GM12873 (cell line): ENCODE measurements at regions not wholly inside any gene's neighbourhood (a gene's known extent, or its start where the extent isn't known, plus 50 kb on each side); places are given as distances from the start of the nearest gene placed in this dataset.

ENCODE experiments used
- TF ChIP-seq, protein P1 (sequence below): IDR thresholded peaks from 2 replicates; pipeline ENCODE4 v1.5.1; 2012; ENCODE audit warnings: low read depth, mild to moderate bottlenecking, moderate library complexity, low read length, control low read depth; ENCODE audit not compliant: insufficient read depth; ENCODE audit errors: missing control alignments

- TF ChIP-seq, protein P1, sequence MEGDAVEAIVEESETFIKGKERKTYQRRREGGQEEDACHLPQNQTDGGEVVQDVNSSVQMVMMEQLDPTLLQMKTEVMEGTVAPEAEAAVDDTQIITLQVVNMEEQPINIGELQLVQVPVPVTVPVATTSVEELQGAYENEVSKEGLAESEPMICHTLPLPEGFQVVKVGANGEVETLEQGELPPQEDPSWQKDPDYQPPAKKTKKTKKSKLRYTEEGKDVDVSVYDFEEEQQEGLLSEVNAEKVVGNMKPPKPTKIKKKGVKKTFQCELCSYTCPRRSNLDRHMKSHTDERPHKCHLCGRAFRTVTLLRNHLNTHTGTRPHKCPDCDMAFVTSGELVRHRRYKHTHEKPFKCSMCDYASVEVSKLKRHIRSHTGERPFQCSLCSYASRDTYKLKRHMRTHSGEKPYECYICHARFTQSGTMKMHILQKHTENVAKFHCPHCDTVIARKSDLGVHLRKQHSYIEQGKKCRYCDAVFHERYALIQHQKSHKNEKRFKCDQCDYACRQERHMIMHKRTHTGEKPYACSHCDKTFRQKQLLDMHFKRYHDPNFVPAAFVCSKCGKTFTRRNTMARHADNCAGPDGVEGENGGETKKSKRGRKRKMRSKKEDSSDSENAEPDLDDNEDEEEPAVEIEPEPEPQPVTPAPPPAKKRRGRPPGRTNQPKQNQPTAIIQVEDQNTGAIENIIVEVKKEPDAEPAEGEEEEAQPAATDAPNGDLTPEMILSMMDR = no peak
These were observed 103.9 kb downstream of the GATA3 start for GRCh38 chr10:8158193-8159071.

DNA sequence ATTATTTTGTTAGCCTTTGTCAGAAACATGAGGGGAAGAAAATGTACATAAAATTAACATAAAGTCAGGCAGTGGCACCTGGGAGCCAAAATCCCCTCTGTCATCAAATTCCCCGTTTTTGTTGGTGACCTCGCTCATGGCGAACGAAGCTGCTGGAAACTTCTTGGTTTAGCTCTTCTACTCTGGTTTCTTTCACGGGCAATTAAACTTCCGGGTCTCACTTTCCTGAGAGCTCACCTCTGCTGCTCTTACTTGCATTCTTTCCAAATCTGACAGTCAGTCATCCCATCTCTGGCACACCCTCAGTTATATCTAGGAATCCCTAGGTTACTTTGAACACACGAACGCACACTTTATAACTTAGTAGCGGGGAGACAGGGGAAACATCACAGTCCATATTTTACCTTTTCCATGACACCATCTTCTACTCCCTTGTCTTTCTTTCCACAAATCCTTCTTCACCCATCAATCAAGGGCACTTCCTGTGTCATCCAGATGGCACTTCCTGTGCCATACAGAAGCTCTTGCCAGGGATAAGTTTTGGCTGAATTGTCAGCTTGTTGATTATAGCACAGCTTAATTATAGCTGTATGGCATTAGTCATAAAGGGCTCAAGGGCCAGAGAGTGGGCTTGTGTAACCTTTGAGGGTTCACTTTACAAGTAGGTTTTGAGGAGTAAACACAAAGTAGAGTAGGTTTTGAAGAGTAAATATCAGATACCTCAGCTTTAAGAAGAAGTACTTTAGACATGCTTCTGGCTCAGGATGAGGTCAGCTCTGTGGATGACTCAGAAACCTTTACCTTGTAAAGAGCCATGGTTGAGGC is 105.1 kb downstream of the GATA3 start:
- TF ChIP-seq, protein P1 = no peak

DNA sequence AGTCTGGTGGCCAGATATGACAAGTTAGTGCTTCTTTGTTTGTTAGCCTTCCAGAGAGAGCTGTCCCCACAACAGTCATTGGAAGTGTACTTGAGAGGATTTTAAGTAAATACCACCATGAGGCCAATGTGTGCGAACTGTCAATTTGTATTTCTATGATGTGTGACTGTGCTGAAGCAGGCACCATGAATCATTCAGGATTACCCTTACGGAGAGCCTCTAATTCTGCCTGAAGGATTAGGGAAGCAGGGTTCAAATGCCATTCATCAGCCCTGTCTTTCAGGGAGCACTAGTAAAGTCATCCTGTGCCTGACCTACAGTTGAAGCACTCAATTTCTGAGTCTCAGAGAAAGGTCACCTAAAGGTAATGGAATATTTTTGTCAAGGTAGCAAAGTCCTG is 109.3 kb downstream of the GATA3 start:
- TF ChIP-seq, protein P1 = no peak

DNA sequence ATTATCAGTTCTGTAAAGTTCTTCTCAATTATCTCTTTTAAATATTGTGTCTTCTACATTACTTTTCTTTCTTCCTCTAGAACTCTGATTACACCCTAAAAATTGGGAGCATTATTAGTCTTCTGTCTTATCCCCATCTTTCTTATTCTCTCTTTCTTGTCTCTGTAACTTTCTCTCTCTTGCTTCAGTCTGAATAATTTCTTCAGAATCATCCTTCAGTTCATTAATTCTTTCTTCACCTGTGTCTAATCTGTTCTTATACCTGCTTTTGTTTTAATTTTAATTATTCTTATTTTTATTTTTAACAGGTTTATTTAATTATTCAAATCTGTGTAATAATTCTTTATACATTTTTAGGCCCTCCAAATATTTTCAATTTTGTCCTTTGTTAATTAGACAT is 114.3 kb downstream of the GATA3 start:
- TF ChIP-seq, protein P1 = no peak

- TF ChIP-seq, protein P1 = no peak
These were observed 116.5 kb downstream of the GATA3 start for GRCh38 chr10:8171008-8171407.

DNA sequence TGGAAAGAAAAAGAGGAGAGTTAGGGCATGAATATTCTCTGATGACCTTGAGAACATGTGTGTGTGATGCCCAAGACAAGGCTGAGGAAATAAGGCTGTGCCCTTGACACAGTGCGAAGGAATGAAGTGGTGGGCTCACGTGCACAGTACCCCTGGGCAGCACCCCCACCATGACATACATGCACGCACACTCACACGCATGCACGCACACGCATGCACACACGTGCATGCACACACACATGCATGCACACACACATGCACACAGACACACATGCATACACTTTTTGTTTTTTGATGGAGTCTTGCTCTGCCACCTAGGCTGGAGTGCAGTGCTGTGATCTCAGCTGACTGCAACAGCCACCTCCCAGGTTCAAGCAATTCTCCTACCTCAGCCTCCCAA is 118.1 kb downstream of the GATA3 start:
- TF ChIP-seq, protein P1 = no peak

DNA sequence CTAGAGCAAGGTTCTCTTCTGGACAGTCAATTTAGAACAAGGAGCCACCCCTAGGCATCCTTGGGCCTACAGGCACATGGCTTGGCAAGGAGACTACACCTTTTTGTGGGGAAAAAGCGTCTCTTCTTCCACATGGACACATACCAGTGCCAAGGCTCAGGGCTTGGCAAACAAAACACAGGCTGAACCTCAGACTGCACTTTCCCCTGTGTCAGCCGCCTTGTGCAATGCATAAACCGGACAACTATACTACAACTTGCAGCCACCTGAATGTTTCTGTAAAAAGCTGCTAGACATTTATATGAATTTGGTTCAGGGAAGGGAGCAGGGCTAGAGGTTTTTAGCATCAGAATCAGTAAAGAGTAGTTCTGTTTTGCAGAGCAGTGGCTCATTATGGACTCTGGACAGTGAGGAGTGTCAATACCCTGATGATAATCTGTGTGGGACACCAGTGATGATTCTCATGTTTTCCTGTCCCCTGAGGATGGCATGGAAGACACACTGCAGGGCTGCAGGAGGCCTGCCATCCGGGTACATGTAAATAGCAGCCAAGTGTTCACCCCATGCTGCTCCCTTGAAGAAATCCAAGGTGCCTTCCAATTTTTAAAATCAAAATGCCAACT is 118.9 kb downstream of the GATA3 start:
- TF ChIP-seq, protein P1 = no peak
